ENCODE measurements at regions not wholly inside any gene's neighbourhood (a gene's known extent, or its start where the extent isn't known, plus 50 kb on each side); places are given as distances from the start of the nearest gene placed in this dataset.
A peak's percentile ranks its signal among the peaks of the same experiment; 100 is the strongest.

DNA sequence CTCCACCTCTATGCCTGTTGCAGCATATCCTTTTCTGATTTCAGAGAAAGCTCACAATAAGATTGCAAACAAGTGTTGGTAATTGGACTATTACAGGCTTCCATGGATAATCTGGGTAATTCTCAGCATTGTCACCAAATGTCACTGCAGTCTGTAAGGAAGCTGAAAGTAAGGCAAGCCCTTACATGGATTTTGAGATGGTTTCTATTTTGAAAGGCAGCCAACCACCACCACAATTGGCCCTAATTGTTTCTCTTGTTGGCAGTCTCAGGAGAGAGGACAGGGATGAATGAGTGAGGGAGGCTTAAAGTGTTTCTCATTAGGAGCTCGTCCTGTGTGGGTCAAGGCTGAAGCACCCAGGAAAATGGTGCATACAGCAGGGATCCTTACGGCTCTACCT is 879.9 kb downstream of the TUSC7 start:
- no peak for DNase-seq

DNA sequence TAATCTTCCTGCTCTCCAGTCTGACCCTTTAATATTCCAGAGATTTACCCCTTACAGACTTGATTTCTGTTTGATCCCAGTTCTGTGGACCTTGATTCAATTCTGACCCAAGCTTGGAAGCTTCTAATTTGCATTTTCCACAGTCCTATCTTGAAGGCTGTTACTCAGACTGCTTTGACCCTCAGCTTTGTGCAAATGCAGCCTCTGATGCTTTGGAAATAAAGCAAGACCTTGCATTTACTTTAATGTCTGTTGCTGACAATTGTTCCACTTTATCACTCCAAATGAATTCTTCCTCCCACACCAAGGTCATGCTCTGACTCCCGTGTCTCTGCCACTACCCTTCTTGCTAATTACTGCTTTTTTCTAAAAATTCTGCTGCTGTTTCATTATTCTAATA is 886.0 kb downstream of the TUSC7 start:
- no peak for DNase-seq

DNA sequence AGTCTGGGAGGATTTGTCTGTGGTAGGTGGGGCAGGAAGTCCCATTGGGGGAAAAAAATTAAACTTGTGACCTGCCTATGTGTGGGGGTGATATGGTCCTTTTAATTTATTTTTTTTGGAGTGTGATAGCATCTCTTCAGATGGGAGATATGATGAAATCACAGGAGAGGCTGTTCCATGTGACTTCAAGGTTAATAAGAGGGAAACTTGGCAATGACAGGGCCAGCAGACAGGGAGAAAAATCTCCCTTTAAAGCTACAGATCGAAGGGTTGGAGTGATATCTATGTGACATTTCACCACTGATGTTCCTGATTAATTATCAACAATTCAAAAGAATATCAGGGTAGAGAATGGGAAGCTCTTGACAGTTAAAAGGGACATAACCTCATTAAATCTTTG is 886.9 kb downstream of the TUSC7 start:
- no peak for DNase-seq

DNA sequence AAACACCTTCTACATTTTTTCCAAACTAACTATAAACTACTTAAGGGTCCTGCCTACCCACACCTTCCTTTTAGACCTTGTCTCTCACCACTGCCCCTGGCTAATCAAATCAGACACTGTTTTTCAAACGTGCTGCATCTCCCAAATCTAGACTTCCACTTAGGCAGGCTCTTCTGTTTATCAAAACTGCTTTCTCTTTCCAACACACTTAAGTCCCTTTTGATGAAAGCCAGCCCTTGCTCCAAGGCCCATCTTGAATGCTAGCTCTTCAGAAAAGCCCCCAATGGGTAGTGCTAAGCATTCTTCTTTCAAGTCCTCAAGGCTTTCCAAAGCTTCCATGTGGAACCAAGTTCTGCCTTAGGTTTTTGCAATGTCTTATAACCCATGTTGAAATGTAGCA is 888.3 kb downstream of the TUSC7 start:
- DNase-seq = no peak

DNA sequence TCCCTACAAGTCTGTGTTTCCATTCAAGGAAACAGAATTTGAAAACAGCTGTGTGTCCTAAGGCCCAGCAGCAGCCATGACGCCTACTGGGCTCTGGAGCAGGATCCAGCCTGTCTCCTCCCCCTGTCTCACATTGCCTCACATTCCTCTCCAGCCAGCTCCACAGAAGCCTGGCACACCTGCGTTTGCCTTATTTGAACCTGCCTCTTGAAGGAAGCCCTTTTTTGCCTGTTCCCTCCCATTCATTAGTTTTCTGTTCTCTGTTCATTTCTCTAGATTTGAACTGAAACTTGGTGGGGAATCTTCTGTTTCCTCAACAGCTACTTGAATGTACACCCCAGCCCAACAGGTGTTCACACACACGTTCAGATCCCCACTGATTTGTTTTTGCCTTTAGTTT is 890.5 kb downstream of the TUSC7 start:
- DNase-seq = no peak

DNA sequence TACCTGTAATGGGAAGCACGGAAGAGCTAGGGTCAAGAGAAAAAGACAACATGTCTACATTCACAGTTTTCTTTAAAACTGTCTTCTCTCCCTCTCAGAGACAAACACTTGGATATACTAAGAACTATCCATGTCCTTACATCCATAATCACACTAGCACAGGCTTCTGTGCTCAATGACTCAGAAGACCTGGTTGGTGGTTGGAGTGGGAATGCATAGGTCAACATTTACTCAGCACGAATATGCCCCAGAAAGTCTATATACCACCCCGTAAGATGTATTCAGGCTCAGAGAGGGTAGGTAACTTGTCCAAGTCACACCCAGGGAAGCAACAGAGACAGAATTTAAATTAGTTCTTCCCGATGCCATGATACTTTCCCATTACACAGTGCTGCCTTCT is 891.1 kb downstream of the TUSC7 start:
- DNase-seq = no peak

DNA sequence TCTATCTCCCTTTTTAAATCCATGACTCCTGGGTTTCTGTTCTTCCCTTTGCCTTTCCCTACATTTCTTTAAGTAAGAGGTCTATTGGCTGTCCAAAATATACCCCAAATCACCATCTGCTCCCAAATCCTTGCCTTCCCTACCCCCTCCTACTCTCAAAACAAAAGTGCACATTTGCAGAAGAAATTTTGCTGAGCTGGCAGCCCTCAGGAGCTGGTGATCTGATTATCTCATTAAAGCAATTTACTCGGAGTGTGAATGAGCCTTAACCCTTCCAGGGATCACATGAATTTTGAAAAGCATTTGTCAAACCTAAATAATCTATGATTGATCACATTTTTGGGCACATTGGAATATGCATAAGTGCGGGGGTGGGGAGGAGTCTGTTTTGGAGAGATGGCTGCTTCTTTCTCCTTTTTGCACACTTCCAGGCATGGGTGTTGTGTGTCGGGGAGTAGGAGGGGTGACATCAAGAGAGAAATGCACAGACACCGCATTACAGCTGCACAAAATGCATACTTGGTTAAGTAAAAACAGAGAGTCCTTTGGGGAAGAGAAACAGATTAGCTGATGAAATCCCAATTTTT is 892.6 kb downstream of the TUSC7 start:
- no peak for DNase-seq

DNA sequence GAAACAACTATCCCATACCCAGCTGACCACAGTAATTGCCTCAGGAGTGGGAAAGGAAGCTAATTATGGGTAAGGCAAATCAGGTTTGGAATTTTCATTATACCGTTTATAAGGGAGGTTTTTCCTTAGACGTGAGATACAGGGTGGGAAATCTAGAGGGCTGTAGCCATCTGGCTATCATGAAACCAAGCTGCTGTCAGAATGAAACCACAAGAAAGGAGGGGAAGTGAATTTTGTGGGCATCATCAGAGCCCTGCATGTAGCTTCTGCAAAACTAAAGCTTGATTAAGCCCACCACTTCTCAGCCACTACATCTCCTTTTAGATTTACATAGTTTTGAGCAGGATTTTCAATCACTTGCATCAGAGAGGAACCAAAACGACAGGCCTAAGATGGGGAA is 893.5 kb downstream of the TUSC7 start:
- DNase-seq = no peak

DNA sequence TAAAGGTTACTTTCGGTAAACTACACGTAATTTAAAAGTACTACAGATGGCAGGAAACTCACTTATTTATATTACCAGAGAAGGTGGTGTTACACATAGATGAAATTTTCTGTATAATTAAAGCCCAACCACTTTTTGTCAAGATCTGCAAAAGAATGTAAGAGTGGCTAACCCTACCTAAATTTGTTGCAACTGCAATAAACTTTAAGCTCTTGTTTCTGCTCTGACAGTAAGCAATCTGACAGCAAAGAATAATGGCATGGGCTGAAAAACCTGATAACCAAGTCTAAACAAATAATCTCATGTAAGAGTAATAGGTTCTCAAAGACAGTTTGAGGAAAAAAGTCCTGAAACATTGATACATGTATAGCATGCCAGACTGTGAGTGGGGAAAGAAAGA is 897.3 kb downstream of the TUSC7 start:
- DNase-seq = no peak

DNA sequence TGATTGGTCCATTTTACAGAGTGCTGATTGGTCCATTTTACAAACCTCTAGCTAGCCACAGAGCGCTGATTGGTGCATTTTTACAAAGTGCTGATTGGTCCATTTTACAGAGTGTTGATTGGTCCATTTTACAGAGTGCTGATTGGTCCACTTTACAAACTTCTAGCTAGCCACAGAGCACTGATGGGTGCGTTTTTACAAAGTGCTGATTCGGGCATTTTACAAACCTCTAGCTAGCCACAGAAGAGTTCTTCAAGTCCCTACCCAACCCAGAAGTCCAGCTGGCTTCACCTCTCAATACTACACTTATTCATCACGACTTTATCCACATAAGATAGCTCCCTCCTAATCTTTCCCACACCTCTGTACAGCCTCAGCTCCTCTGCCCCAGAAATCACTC is 899.8 kb downstream of the TUSC7 start:
- DNase-seq = no peak

DNA sequence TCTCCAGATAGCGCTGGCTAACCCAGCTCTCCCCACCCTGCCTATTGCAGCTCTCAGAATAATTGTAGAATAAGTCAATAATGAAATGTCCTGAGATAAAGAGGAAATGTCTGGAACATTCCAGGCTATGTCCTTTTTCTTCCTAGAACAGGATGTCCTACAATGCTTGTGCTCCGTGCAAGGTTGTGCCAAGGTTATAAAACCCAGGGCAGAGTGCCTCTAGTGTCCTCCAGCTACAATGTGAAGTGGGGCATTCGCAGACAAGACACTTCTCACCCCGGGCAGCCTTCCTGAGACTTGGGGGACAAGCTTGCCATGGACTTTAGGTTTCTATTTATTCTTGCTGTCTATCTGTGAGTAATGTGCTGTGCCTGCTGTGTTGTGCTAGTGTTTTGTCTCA is 900.6 kb downstream of the TUSC7 start:
- no peak for DNase-seq

DNA sequence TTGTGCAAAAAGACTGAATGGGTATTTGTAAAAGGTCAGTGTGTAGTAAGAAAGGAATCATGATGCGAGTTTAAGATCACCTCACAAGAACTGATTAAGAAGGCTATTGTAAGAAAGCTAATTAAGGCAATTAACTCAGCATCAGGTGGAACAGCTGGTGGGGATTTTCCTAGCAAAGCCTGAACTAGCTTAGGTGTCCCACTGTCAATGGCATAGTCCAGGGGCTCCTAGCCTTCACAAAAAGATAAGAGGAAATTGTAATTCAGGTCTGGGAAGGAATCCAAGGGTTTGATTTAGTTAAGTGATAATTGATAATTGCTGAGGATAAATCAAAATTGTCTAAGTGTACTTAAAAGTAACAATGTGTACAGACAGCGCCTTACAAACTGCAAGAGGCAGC is 901.6 kb downstream of the TUSC7 start:
- no peak for DNase-seq

DNA sequence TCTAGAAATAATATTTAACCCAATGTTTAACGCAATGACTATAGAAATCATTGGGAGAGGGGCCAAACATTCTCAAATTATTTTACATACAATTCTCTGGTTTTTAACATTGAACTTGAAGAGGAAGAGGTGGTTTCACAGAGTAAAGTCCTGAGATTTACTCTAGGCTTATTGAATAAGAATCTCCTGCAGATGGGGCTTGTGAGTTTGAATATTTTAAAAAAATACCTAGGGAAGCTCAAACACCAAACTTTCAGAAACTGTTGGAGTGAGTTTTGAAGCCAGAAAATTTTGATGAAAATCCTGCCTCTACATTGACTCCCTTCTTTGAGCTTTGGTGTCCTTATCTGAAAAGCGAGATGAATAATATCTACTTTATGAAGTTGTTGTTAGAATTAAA is 906.6 kb downstream of the TUSC7 start:
- no peak for DNase-seq

DNA sequence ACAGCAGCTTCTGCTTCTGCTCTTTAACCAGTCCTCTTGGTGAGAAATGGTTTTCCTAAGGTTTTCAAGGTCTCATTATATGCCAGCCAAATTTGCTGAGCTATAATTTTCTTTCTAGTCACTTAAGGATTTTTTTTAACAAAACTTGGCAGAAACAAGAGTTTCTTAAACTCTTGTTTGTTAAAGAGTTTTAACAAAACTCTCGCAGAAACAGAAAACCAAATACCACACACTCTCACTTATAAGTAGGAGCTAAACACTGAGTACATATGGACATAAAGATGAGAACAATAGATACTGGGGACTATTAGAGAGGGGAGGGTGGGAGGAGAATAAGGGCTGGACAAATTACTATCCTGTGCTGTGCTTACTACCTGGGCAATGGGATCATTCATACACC is 908.3 kb downstream of the TUSC7 start:
- DNase-seq = no peak

DNA sequence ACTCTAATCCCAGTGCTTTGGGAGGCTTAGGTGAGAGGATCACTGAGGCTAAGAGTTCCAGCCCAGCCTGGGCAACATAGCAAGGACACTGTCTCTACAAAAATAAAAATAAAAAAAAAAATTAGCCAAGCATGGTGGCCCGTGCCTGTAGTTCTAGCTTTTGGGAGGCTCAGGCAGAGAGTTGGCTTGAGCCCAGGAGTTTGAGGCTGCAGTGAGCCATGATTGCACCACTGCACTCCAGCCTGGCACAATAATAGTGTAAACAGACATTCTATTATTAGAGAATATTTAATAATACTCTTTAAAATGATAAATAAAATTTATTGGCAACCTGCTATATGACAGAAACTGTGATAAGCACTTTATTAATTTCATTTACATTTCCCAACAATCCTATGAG is 908.9 kb downstream of the TUSC7 start:
- no peak for DNase-seq

DNA sequence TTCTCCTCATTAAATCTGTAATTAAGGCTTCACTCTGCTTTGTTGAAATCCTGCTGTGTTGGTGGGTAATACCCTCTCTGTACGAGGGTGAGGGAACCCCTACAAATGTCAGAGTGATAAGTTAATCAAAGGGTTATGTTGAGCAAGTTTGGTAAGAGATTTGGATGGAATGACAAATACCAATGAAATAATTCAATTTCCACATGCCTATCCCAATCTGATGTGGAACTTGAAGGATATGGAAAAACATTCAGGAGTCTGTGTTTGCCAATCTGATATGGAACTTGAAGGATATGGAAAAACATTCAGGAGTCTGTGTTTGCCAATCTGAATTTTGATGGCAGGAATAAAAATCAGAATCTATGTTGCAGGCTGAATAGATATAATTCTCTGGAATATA is 910.2 kb downstream of the TUSC7 start:
- DNase-seq = no peak

DNA sequence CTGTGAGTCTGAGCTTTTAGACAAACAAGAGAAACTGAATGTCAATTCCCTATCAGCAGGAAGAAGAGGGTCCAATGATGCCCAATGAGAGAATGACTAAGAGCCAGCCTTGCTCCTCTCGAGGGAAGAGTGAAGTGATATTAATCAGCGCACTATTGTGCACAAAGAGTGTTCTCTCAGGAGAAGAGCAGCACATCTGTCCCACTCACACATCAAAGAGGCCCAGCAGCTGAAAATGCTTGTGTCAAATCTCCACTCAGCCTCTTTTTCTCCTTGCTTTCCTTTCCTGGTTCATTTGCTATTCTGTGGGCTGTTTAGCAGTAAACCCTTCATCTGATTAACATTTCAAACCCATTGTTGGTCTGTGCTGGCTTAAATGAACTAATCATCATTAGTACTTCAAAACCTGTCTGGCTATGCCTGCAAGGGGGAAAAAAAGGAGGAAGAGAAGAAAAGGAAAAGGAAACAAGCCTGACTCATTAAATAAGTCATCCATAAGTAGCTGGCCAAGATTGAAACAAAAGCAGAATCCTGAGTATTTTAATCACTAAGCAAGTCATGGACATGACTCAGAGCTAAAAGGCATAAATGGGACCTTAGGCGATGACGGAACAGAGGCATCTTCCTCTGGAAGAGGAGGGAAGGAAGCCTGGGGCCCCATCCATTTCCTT is 912.7 kb downstream of the TUSC7 start:
- DNase-seq = no peak

DNA sequence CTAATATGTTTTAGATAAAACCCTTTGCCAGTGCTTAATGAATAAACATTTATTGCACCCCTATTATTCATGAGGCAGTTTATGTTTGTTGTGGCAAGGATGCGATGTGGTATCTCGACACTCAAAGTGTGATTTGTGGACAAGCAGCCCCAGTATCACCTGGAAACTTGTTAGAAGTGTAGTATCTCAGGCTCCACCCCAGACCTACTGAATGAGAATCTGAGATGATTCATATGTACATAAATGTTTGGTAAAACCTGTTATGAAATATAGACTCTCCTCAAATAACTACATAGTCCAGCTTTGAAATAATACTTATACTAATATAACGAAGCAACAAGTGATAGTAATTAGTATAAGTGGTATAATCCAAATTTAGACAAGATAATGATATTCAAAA is 914.8 kb downstream of the TUSC7 start:
- DNase-seq = no peak

DNA sequence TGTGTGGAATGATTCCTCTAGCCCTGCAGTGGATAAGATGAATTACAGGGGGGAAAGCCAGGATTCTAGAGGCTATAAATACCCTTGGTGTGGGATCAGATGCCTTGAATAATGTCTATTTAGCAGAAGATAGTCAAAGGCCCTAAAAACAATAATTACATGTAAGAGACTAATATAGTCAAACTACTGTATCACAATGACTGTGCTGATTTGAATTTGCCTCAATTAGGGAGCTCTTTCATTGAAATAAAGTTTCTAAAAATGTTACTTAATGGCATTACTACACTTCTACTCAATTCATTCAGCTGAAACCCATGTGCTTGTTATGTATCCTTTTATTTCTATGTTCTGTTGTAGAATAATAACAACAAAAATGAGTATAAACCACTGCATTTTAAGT is 915.6 kb downstream of the TUSC7 start:
- no peak for DNase-seq

DNA sequence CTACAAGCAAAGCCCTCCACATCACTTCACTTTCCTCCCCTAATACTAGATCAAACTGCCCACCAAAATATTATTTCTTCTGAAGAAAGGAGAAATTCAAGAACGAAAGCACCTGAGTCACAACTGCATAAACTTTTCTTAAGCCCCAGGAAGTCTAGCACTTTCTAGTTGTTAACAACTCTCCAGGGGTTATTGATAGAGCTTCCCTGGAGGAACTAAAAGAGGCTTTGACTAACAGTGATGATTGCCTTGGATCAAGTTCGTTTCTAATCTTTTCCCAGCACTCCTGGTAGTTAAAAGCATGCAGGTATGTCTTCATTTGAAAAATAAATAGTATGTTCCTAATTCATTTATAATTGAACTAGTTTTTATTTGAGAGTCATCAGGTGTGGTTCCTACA is 917.0 kb downstream of the TUSC7 start:
- no peak for DNase-seq

DNA sequence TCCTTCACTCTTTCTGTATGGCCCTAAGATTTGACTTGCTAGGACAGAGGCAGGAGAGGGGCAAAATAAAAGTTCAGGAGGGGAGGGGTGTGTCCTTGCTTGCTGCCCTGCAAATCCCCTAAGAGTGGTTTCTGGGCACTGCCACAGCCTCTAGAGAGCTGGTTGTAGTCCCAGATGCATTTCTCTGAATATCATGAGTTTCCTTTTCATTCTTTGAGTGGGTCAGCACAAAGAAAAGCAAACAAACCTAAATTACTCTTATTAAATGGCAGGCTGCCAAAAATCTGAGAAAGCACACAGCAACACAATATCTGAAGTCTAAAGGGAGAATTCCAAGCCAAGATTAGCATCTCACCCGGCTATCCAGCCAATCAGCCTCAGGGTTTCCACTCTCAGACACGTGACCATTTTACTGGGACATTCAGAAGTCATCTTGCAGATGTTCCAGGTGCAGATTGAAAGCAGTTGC is 919.3 kb downstream of the TUSC7 start:
- peak; percentile 97 for DNase-seq

DNA sequence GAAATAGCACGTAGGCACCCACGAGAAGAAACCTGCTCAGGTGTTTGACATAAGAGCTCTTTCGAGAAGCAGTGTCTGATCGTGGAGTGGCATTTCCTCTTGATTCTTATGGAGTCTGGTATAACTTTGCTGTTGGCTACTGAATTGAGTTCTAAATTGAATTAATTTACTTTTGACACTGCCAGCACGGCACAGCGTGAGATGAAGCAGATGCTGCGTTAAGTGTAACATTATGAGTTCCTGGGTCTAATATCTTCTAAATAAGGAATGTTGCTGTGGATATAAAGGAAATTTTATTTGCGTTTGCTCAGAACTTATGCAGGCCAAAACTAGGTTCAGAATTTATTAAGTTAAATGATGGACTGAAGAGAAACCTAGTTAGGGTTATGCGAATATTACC is 919.9 kb downstream of the TUSC7 start:
- DNase-seq = no peak

DNA sequence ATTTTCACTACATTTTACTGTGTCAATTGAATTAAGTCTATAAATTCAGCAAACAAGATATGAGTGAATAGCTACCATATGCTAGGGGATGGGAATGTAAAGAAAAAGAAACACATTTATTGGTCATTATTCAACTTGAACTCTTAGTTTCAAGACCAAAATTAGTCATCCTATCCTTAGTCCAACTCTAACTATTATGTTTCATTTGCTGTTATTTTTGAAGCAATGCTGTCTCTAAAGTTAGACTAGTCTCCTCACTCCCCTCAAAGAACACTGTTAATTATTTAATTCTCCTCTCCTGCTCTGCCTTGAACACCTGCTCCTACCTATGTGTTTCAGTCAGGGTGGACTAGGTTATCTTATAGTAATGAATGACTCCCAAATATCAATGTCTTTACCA is 920.9 kb downstream of the TUSC7 start:
- no peak for DNase-seq

DNA sequence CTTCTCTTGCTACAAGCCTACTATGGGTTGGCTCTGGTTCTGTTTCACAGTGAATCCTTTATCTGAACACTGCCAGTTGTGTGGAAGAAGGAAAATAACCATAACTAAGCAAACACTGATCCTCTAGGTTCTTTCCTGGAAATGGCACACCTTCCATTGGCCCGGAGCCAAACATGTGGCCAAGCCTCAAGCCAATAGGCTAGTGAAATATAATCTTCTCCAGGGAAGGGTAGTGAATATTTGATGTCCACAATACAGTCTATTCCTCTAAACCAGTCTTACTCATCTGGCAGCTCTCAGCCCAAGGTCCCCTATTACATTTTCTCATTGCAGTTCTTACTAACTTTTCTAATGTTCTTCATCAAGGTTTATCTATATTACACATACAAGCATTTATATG is 921.3 kb downstream of the TUSC7 start:
- DNase-seq = peak; percentile 85

DNA sequence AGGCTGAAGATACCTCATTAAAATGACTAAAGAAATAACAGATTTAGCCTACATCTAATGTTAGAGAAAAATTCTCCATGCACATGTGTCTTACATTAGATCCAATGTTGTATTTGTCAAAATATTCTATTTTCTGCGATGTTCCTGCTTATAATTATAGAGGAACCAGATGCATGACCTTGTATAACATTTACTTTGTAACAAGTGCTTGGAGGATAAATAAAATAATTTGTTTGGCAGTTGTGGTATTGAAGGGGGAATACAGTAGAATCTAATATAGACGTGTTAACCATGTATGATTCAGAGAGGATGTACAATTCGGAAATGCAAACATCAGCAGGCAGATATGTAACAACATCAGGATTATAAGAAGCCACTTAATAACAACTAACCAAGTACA is 922.2 kb downstream of the TUSC7 start:
- no peak for DNase-seq

Measured in SHP77 treated with DMSO at 0.1 percent for 48 hours (cell line).